ENCODE measurements at regions not wholly inside any gene's neighbourhood (a gene's known extent, or its start where the extent isn't known, plus 50 kb on each side); places are given as distances from the start of the nearest gene placed in this dataset.
"Not testable (repeated sequence)": the region's sequence is repeated elsewhere in the genome, so short reads cannot be mapped to it uniquely, and the experiment has no call there.

DNA sequence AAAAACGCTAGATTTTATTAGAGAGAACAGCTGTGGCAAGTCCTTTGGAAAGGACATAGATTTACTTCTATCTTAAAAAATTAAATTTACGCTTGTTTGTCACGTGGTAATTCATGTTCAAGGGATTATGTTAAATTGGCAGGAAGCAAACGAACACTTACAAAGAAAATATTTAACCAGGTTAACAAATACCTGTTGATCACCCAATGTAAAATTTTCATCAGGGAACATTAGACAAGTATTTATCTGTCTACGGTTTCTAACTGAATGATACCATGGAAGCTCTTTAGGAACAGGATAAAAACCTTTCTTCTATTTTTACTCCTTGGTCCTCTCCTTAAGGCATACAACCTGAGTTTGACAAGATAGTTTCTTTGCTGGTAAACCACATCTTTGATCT is 122.2 kb downstream of the NOC3L start:
- DNase-seq (ENCODE audit: low read depth) = no peak
- H3K4me3 ChIP-seq (ENCODE audit: low read depth, low read length) = no peak overlapping the region
- TF ChIP-seq, protein P1, sequence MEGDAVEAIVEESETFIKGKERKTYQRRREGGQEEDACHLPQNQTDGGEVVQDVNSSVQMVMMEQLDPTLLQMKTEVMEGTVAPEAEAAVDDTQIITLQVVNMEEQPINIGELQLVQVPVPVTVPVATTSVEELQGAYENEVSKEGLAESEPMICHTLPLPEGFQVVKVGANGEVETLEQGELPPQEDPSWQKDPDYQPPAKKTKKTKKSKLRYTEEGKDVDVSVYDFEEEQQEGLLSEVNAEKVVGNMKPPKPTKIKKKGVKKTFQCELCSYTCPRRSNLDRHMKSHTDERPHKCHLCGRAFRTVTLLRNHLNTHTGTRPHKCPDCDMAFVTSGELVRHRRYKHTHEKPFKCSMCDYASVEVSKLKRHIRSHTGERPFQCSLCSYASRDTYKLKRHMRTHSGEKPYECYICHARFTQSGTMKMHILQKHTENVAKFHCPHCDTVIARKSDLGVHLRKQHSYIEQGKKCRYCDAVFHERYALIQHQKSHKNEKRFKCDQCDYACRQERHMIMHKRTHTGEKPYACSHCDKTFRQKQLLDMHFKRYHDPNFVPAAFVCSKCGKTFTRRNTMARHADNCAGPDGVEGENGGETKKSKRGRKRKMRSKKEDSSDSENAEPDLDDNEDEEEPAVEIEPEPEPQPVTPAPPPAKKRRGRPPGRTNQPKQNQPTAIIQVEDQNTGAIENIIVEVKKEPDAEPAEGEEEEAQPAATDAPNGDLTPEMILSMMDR (IDR thresholded peaks at IDR 0.05; ENCODE audit: control insufficient read depth, extremely low read depth, insufficient read depth) = no peak

DNA sequence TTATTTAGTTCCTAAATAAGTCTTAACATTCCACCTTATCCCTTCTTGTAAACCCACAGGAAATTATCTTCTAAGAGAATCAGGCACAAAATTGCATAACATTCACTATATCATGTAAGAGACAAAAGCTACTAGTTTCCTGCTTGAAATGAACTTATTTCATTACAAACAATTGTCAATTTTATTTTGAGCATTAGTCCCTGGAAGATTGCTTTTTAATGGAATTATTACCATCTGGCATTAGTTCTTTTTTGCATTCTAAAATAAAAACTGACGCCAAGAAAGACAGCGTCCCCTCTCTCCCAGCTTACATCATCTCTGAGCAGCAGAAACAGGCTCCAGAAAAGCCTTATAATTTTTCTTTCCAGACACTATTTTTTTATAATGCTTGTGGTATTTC is 121.8 kb downstream of the NOC3L start:
- DNase-seq (ENCODE audit: low read depth) = no peak
- TF ChIP-seq, protein P1 (IDR thresholded peaks at IDR 0.05; ENCODE audit: control insufficient read depth, extremely low read depth, insufficient read depth) = no peak
- no peak overlapping the region for H3K4me3 ChIP-seq (ENCODE audit: low read depth, low read length)

DNA sequence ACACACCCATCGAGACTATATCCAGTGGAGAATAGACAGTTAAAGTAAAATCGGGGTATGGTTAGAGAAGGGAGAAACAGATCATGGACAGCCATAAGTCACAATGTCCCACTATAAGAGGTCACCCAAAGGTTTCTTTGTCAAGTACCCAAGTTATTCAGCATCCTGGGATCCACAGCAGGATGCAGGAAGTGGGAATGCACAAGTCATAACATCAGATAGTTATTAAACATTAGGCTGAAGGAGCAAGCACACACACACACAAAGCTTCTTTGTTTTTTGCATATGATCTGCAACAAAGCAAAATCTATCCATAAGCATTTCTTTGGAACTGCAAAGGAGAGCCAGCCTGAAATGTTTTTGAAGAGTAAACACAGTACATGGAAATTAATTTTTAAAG is 111.6 kb downstream of the NOC3L start:
- DNase-seq (ENCODE audit: low read depth) = no peak
- TF ChIP-seq, protein P1 (IDR thresholded peaks at IDR 0.05; ENCODE audit: control insufficient read depth, extremely low read depth, insufficient read depth) = no peak
- H3K4me3 ChIP-seq (ENCODE audit: low read depth, low read length) = no peak overlapping the region

DNA sequence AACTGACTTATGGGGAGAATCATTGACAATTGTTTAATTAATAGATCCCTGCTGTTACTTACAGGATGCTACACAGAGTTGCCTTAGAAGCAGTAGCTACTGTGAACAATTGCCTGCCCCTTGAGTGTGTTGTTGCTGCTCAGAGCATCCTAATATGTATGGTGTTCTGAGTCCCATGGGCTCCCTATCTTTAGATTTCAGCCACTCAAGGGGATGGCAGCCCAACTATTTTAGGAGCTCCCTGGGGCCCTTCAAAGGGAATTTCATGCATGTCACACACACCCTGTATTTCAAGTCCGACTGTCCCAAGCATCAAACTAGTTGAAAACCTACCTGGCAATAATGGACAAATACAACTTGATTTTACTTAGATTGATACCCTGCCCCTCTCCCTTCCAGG is 111.2 kb downstream of the NOC3L start:
- H3K4me3 ChIP-seq (ENCODE audit: low read depth, low read length) = no peak overlapping the region
- DNase-seq (ENCODE audit: low read depth) = no peak
- TF ChIP-seq, protein P1 (IDR thresholded peaks at IDR 0.05; ENCODE audit: control insufficient read depth, extremely low read depth, insufficient read depth) = no peak

DNA sequence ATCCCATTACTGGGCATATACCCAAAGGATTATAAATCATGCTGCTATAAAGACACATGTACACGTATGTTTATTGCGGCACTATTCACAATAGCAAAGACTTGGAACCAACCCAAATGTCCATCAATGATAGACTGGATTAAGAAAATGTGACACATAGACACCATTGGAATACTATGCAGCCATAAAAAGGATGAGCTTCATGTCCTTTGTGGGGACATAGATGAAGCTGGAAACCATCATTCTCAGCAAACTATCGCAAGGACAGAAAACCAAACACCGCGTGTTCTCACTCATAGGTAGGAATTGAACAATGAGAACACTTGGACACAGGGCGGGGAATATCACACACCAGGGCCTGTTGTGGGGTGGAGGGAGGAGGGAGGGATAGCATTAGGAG is 105.3 kb downstream of the NOC3L start:
- DNase-seq (ENCODE audit: low read depth); H3K4me3 ChIP-seq (ENCODE audit: low read depth, low read length): not testable (repeated sequence)

DNA sequence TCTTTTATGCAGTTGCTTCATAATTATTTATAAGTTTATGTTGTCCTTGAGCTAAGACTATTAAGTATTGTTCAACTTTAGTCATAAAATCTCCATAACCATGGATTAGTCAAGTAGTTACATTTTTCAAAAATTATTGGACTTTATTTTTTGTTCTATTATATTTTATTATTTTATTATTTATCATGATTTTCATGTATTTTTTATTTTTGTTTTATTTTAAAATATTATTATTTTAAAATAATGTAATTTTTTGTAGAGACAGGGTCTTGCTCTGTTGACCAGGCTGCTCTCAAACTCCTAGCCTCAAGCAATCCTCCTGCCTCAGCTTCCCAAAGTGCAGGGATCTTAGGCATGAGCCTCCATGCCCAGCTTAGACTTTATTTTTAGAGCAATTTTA is 102.3 kb downstream of the NOC3L start:
- H3K4me3 ChIP-seq (ENCODE audit: low read depth, low read length) = no peak overlapping the region
- no peak for DNase-seq (ENCODE audit: low read depth)
- TF ChIP-seq, protein P1 (IDR thresholded peaks at IDR 0.05; ENCODE audit: control insufficient read depth, extremely low read depth, insufficient read depth) = no peak

DNA sequence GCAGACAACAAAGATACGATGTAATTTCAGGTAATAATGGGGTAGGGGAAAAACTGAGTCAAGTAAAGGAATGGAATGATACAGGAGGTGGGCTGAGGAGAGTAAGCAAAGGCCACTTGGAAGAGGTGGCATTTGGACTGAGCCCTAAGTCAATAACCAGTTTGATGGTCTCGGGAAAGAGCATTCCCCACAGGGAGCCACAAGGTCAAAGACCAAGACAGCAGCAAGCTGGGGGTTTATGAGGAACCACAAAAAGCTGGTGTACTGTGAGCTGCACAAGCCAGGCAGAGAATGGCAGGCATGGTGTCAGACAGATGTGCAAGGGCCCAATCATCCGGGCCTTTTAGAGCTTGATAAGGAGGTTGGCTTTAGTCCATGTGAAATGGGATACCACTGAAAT is 98.7 kb downstream of the NOC3L start:
- H3K4me3 ChIP-seq (ENCODE audit: low read depth, low read length) = no peak overlapping the region
- TF ChIP-seq, protein P1 (IDR thresholded peaks at IDR 0.05; ENCODE audit: control insufficient read depth, extremely low read depth, insufficient read depth) = no peak
- no peak for DNase-seq (ENCODE audit: low read depth)

DNA sequence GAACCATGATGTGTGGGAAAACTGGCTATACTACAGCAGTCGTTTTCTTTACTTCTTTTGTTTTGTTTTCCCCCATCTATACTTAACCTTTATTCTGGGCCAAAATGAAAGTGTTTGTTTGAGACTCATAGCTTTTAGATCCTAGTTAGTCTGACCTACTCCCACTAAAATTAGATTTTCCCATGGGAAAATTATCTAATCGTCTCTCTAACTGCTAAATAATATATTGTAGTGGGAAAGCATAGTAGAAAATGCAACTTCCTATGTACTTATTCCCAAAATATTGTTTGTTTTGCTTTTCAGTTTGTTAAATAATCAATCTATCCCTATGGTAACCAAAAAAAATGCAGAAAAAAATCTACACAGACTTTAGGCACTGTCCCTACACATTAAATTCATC is 96.6 kb downstream of the NOC3L start:
- TF ChIP-seq, protein P1 (IDR thresholded peaks at IDR 0.05; ENCODE audit: control insufficient read depth, extremely low read depth, insufficient read depth) = no peak
- no peak overlapping the region for H3K4me3 ChIP-seq (ENCODE audit: low read depth, low read length)
- DNase-seq (ENCODE audit: low read depth) = no peak
